8988T (cell line): ENCODE measurements at regions not wholly inside any gene's neighbourhood (a gene's known extent, or its start where the extent isn't known, plus 50 kb on each side); places are given as distances from the start of the nearest gene placed in this dataset.

Experiments used
- DNase-seq: peaks from one replicate; pipeline ENCODE4 v3.0.0; 2011

GRCh38 chr6:104305206-104305605 is 554.5 kb downstream of the HACE1 start:
- no peak for DNase-seq

DNA sequence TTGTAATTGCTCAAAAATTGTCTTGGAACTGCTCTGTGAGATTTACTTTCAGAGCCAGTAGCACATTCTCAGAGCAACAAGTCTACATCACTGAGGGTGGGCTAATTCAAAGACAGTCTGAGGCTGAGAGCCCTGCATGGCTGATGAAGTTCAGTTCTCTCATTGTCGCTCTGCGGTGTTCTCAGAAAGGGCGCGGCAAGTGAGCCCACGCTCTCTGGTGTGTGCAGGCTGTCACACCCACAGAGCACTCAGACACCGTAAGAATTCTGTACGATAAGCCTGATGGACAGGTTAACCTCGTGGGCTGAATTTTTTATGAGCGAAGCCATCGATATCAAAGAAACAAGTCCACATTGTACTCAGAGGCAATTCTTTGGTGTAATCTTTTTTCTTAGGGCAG is 557.8 kb downstream of the HACE1 start:
- DNase-seq, result no peak

DNA sequence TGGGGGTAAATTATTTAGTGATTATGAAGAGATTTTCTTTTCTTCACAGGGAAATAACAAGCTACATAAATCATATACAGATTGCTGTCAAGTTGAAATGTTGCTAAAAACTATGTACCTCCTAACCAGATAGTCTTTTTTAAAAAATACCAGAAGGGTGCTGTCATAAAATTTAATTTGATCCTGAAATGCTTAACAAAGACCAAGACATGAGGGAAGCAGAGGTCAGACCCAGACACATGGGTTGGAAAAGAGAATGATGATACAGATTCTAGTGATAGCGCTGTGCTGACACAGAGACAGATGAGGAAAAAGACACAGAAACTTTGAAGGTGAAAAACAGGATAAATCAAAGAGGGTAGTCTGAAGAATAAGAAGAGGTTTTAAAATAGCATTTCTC is 573.1 kb downstream of the HACE1 start:
- no peak for DNase-seq

DNA sequence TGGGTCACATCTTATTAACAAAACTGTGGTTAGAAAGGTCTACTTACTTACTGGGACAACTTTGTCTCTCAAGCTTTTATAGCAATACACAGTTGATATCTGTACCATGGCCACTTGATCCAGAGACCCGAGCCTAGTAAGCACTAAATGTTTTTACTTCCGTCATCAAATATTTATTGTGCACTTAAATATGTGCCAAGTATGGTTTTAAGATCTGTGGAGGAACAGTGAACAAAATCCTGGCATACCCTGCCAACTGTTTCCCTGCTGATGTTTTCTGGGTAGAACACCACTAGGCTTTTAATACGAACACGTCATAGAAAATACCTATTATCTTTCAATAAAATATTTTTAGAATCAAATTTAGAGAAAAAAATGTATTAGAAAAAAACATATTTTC is 574.8 kb downstream of the HACE1 start:
- DNase-seq, result no peak

GRCh38 chr6:104282581-104282980 is 577.1 kb downstream of the HACE1 start:
- no peak for DNase-seq

DNA sequence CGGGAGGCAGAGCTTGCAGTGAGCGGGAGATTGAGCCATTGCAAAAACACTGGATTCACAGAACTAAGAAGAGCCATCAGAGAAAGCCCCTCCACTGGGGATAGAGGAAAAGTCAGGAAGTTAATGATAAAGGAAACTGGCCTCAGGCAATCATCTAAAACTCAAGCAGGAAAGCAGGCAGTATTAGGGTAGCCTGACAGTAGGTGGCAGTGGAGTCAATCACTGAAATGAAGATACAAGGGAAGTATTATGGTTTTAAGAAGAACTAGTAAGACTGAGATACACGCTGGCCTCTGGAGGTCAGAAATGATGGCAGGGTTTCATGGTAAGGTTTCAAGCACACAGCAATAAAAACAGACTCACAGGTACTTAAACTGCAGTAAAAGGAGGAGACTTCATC is 578.3 kb downstream of the HACE1 start:
- no peak for DNase-seq

- DNase-seq, result no peak
These were observed 591.3 kb downstream of the HACE1 start for GRCh38 chr6:104268389-104268788.

- DNase-seq, result no peak
These were observed 592.8 kb downstream of the HACE1 start for GRCh38 chr6:104266922-104267321.

DNA sequence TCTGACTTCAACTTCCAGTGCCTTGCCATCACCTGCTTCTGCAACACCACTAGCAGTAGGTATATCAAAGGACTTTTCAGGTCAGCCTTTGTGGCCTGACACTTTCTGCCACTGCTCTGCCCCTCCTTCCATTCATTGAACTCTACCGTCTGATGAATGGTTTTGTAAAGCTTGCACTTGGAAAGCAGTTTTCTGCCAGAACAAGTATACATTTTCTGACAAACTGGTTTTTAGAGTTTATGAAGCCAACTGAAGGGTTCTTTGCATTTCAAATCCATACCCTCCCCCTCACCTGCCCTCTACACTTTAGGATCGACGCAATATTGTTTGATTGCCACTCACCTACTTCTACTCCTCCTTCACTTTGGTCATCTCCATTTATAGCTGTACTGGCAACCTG is 603.1 kb downstream of the HACE1 start:
- no peak for DNase-seq

DNA sequence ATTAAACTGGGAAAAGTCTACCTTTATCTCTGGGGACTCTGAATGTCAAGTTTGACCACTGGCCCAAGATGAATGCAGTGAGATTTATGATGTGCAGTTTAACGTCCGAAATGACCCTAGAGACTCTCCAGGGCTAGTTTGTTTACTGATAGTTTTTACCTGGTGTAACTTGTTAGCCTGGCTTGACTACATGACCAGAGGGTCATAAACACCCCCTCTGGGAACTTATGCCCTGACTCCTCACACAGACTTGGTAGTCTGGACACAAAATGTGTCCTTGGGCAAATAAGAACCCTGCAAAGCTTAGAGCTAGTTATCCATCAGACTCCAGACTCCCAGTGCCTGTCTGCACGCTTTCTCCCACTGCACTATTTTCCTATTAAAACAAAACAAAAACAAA is 606.5 kb downstream of the HACE1 start:
- DNase-seq, result no peak

DNA sequence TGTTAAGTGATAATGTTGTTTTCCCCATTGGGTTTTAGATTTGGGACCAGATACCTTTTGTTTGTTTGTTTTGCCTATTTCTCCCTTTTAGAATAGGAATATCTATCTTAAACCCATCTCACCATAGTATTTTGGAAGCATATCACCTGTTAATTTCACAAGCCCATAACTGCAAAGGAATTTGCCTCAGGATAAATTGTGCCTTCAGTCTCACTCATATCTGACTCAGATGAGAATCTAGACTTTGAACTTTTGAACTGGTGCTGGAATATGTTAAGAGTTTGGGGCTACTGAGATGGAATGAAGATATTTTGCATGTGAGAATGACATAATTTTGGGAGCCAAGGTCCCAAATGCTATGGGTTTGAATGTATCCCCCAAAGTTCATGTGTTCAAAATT is 607.4 kb downstream of the HACE1 start:
- DNase-seq, result no peak

- DNase-seq, result no peak
These were observed 608.1 kb downstream of the HACE1 start for GRCh38 chr6:104251651-104252050.

- DNase-seq, result no peak
These were observed 618.9 kb downstream of the HACE1 start for GRCh38 chr6:104240865-104241264.

GRCh38 chr6:104239971-104240370 is 619.7 kb downstream of the HACE1 start:
- no peak for DNase-seq

DNA sequence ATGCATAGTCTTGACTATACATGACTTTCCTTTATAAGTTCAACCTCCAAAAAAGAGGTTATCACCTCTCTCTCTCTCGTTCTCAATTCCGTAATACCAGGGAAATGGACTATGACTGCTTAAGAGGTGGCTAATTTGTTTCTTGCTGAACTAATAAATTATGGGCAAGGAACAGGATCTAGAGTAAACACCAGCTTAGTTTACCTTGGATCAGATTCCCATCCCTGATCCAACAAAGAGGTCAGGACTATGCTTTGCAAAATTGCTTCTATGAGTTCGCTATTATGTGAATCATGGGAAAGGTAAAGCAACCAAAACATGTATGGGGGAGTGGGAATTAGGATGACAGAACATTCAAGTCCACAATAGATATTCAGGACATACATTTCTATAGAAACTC is 630.7 kb downstream of the HACE1 start:
- DNase-seq, result no peak

- no peak for DNase-seq
These were observed 632.2 kb downstream of the HACE1 start for GRCh38 chr6:104227508-104227907.

DNA sequence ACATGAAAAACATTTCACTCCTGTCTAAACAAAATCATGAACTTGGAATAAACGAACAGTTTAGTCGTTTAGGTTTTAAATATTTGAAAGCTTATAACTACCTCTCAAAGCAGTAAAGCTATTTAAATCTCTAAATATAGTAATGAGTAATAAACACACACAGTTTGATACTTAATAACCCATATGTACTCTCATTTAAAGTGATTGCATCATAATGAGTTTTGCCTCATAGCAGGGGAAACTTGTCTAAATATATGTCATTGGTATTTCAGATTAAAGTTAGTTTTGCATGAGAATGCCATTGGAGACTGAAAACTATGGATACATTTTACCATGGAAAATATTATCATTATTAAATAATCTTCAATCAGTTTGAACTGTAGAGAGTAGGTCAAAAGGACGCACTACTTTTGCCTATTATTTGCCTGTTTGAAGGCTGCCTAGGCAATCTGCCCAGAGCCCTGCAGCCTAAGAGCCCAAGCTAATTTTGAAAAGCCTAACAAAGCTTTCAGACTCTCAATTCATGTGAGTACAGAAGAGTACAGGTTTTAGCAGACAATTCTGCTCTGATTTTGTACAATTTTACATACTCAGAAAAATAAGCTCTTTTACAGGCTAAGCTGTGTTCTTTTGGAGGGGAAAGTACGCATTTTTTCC is 632.8 kb downstream of the HACE1 start:
- DNase-seq, result no peak

DNA sequence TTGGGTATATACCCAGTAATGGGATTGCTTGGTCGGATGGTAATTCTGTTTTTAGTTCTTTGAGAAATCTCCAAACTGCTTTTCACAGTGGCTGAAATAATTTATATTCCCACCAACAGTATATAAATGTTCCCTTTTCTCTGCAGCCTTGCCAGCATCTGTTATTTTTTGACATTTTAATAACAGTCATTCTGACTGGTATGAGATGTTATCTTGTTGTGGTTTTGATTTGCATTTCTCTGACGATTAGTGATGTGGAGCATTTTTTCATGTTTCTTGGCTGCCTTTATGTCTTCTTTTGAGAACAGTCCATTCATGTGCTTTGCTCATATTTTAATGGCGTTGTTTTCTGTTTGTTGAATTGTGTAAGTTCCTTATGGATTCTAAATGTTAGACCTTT is 641.6 kb downstream of the HACE1 start:
- no peak for DNase-seq

DNA sequence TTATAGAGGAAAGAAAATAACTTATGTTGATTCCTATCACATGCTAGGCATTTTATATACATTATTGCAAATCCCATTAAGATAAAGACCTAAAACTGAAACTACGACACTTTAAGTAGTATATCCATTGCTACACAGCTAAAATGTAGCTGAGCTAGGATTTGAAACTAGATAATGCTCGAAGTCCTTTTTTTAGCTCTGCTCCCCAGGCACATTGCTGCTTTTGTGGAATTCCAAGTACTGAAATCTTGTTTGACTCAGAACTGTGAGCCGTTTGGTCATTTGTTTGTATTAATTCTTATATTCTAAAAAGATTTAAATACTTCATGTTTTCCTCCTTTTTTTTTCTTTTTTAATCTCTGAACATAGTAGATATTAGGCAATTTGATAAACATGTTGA is 644.8 kb downstream of the HACE1 start:
- no peak for DNase-seq

DNA sequence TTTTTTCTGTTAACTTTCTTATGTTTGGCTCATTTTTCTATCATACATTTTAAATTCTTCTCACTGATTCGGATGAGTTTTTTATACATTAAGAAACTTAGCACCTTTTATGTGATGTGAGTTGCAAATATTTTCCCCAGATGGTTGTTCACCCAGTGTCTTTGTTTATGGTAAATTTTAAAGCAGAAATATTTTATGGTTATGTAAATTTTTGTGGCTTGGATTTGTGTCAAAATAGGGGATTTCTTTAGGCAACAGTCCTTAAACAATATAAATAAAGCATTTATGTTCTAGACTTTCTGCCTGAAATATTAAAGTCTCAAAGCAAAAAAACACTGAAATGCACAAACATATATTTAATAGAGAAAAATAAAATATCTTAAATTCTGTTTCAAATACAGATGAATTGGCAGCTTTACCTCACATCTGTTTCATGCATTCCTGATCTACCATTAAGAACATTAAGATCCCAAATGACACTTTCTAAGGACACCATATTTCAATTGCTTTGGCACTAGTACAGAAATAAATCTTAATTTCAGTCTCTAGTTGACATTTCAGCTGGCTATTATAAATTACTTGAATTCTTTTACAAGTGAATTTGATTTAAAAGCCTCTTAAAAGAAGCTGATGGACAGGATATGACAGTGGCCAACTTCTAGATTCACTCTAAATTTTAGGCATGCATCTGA is 646.6 kb downstream of the HACE1 start:
- no peak for DNase-seq

GRCh38 chr6:104207635-104208034 is 652.1 kb downstream of the HACE1 start:
- no peak for DNase-seq

- no peak for DNase-seq
These were observed 658.2 kb downstream of the HACE1 start for GRCh38 chr6:104201557-104201956.

DNA sequence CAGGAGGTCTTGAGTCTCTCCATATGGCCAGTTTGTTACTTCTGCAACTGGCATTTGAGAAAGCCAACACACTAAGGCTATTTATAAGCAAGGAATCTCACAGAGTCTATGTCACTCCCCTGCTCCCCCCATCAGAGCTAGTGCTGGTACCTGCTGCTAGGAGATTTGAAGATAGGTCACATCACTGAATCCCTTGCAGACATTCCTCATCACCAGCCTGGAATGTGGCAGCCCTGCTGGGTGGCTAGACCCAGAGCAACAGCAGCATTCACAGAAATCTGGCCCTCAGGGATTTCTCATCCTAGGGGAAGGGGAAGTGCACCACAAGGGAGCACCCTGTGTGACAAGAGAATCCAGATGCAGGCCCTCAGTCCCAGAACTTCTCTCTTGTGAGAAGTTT is 672.1 kb downstream of the HACE1 start:
- DNase-seq, result no peak

GRCh38 chr6:104186831-104187230 is 672.9 kb downstream of the HACE1 start:
- no peak for DNase-seq

- DNase-seq, result no peak
These were observed 675.8 kb downstream of the HACE1 start for GRCh38 chr6:104183816-104184435.
